ENCODE measurements at regions not wholly inside any gene's neighbourhood (a gene's known extent, or its start where the extent isn't known, plus 50 kb on each side); places are given as distances from the start of the nearest gene placed in this dataset.

DNA sequence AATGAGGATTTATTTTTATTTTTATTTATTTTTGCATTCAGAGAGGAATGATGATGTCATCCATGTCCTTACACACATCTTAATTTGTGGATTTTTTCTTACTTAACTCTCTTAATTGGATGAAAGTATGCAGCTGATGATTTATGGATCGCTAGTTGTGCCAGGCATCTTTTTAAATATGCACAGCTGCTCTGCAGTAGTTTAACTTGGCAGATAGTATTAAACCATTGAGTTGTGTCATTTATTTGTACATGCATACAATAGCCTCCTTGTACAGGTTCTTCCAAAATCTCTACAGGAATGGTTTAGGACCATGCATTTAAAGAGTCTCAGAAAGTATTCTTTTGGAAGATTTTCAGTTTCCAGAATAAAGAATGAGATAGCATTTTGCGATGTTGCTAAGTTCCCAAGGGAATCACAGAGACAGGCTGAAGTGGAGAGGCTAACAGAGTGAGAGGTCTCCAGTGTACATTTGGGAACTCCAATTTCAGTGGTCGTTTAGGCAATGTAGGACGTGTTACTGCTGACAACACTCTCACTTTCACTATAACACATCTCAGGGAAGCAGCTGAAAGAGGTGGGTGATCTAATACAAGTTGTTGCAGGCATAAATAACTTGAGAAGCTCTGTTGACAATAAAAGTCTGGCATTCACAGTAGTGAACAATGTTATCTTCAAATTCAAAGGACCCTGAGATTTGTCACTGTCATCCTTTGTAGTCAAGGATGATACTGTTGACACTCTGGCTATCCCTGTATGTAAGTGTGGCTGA is 49.9 kb upstream of the SCRG1 start:
- no peak for TF ChIP-seq POLR2A (IDR thresholded peaks at IDR 0.05)
- TF ChIP-seq, protein P1, sequence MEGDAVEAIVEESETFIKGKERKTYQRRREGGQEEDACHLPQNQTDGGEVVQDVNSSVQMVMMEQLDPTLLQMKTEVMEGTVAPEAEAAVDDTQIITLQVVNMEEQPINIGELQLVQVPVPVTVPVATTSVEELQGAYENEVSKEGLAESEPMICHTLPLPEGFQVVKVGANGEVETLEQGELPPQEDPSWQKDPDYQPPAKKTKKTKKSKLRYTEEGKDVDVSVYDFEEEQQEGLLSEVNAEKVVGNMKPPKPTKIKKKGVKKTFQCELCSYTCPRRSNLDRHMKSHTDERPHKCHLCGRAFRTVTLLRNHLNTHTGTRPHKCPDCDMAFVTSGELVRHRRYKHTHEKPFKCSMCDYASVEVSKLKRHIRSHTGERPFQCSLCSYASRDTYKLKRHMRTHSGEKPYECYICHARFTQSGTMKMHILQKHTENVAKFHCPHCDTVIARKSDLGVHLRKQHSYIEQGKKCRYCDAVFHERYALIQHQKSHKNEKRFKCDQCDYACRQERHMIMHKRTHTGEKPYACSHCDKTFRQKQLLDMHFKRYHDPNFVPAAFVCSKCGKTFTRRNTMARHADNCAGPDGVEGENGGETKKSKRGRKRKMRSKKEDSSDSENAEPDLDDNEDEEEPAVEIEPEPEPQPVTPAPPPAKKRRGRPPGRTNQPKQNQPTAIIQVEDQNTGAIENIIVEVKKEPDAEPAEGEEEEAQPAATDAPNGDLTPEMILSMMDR (IDR thresholded peaks at IDR 0.05), result no peak

All from Peyer's patch (tissue), 4 donors.